IMR-90 (cell line): ENCODE measurements at regions not wholly inside any gene's neighbourhood (a gene's known extent, or its start where the extent isn't known, plus 50 kb on each side); places are given as distances from the start of the nearest gene placed in this dataset.

Source experiments
- ATAC-seq: fragments of 200-7000 bp; cut with Tn5 transposase; 2 replicates; pipeline ENCODE4 v1.9.1; 2020; ENCODE audit warnings: low read depth, mild to moderate bottlenecking, moderate library complexity
- BruUV-seq: library from RNA; stranded (reverse); fragments of 400-500 nt; replicated peaks from 2 replicates; lab custom pipeline; 2021; lab: Mats Ljungman, UMichigan
- CTCF ChIA-PET: fragments of 300-600 bp; formaldehyde crosslinking; extraction: SDS; loops from one replicate; lab custom pipeline; 2021; ENCODE audit warnings: antibody characterized with exemption; lab: Yijun Ruan, JAX
- POLR2A ChIA-PET: fragments of 300-600 bp; sonication (Branson Sonifier 250); formaldehyde crosslinking; loops from one replicate; lab custom pipeline; 2022; ENCODE audit warnings: antibody characterized with exemption; ENCODE audit not compliant: unreplicated experiment; lab: Charles Lee
- DNase-seq: peaks from one replicate; pipeline ENCODE4 v3.0.0; 2013
- H2AFZ ChIP-seq: replicated peaks from 2 replicates; pipeline ENCODE3; 2013; ENCODE audit warnings: low read length, mild to moderate bottlenecking; ENCODE audit not compliant: poor library complexity
- H2AK5ac ChIP-seq: 2 replicates; pipeline ENCODE4 v1.6.1; 2013; ENCODE audit warnings: low read depth, low read length, inconsistent platforms
- H2AK9ac ChIP-seq: replicated peaks from 2 replicates; pipeline ENCODE3; 2013; ENCODE audit warnings: mild to moderate bottlenecking, low read depth, low read length, moderate library complexity; ENCODE audit not compliant: poor library complexity
- H2BK120ac ChIP-seq: 2 replicates; pipeline ENCODE4 v1.6.1; 2013; ENCODE audit warnings: low read depth, low read length, inconsistent platforms
- H2BK15ac ChIP-seq: 3 replicates; pipeline ENCODE4 v1.6.1; 2013; ENCODE audit warnings: low read depth, low read length, inconsistent platforms
- H2BK20ac ChIP-seq: 2 replicates; pipeline ENCODE4 v1.6.1; 2013; ENCODE audit warnings: low read depth, mild to moderate bottlenecking, inconsistent platforms, low read length, moderate library complexity
- H2BK5ac ChIP-seq: 2 replicates; pipeline ENCODE4 v1.6.1; 2013; ENCODE audit warnings: mild to moderate bottlenecking, low read depth, low read length, inconsistent platforms; ENCODE audit not compliant: poor library complexity, severe bottlenecking
- H3K14ac ChIP-seq: replicated peaks from 2 replicates; pipeline ENCODE4 v1.6.1; 2013; ENCODE audit warnings: low read depth, low read length, inconsistent platforms
- H3K18ac ChIP-seq: 2 replicates; pipeline ENCODE4 v1.6.1; 2013; ENCODE audit warnings: low read depth, low read length, control low read depth
- H3K23ac ChIP-seq: 2 replicates; pipeline ENCODE4 v1.6.1; 2013; ENCODE audit warnings: low read depth, low read length, inconsistent platforms
- H3K27ac ChIP-seq: 2 replicates; pipeline ENCODE4 v1.5.1; 2013; ENCODE audit warnings: mild to moderate bottlenecking, control low read depth, low read length; ENCODE audit not compliant: insufficient read depth
- H3K27me3 ChIP-seq: 2 replicates; pipeline ENCODE4 v1.6.1; 2013; ENCODE audit warnings: low read length; ENCODE audit not compliant: control insufficient read depth, insufficient read depth
- H3K36me3 ChIP-seq: 2 replicates; pipeline ENCODE4 v1.6.1; 2013; ENCODE audit warnings: low read length, mixed read lengths; ENCODE audit not compliant: control insufficient read depth, insufficient read depth
- H3K4ac ChIP-seq: 2 replicates; pipeline ENCODE4 v1.6.1; 2013; ENCODE audit warnings: low read depth, low read length, inconsistent platforms
- H3K4me1 ChIP-seq: 2 replicates; pipeline ENCODE4 v1.6.1; 2013; ENCODE audit warnings: low read length, mixed read lengths; ENCODE audit not compliant: control insufficient read depth, insufficient read depth
- H3K4me2 ChIP-seq: 2 replicates; pipeline ENCODE4 v1.6.1; 2013; ENCODE audit warnings: low read depth, mild to moderate bottlenecking, control low read depth, low read length, moderate library complexity
- H3K4me3 ChIP-seq: 2 replicates; pipeline ENCODE4 v1.5.1; 2013; ENCODE audit warnings: low read depth, mild to moderate bottlenecking, control low read depth, low read length, moderate library complexity; ENCODE audit not compliant: insufficient read depth
- H3K56ac ChIP-seq: 2 replicates; pipeline ENCODE4 v1.6.1; 2013; ENCODE audit warnings: low read length, inconsistent platforms; ENCODE audit not compliant: insufficient read depth; ENCODE audit errors: extremely low read depth
- H3K79me1 ChIP-seq, 2 experiments: 2 replicates each; pipeline ENCODE4 v1.6.1; 2013; ENCODE audit warnings: low read length in 2 of 2, inconsistent platforms in 1 of 2, low read depth in 1 of 2
- H3K9ac ChIP-seq: 2 replicates; pipeline ENCODE4 v1.6.1; 2013; ENCODE audit warnings: low read depth, low read length, control low read depth
- H3K9me1 ChIP-seq: 2 replicates; pipeline ENCODE4 v1.6.1; 2013; ENCODE audit warnings: low read length, inconsistent platforms; ENCODE audit not compliant: insufficient read depth
- H3K9me3 ChIP-seq: 2 replicates; pipeline ENCODE4 v1.6.1; 2013; ENCODE audit warnings: low read length; ENCODE audit not compliant: control insufficient read depth, insufficient read depth
- H4K20me1 ChIP-seq: 2 replicates; pipeline ENCODE4 v1.6.1; 2013; ENCODE audit warnings: low read length, inconsistent platforms; ENCODE audit not compliant: insufficient read depth
- H4K5ac ChIP-seq: 2 replicates; pipeline ENCODE4 v1.6.1; 2013; ENCODE audit warnings: mild to moderate bottlenecking, low read depth, low read length, control low read depth
- H4K8ac ChIP-seq, 2 experiments: 2 replicates each; pipeline ENCODE4 v1.6.1; 2013; ENCODE audit warnings: low read depth in 2 of 2, low read length in 2 of 2, control low read depth in 1 of 2, inconsistent platforms in 1 of 2
- H4K91ac ChIP-seq: 2 replicates; pipeline ENCODE4 v1.6.1; 2013; ENCODE audit warnings: low read depth, low read length, inconsistent platforms; ENCODE audit not compliant: insufficient read depth
- BHLHE40 ChIP-seq: fragments of 150-350 bp; IDR thresholded peaks from 2 replicates; pipeline ENCODE4 v1.6.1; 2016; ENCODE audit warnings: mild to moderate bottlenecking, low read depth, low read length
- CEBPB ChIP-seq: IDR thresholded peaks from 2 replicates; pipeline ENCODE4 v1.6.1; 2012; ENCODE audit warnings: low read depth, low read length, improper control_type of control experiment
- CTCF ChIP-seq: conservative IDR thresholded peaks from 2 replicates; pipeline ENCODE4 v1.5.1; 2012; ENCODE audit warnings: mild to moderate bottlenecking, low read depth, low read length, improper control_type of control experiment
- MXI1 ChIP-seq: IDR thresholded peaks from 2 replicates; pipeline ENCODE4 v1.6.1; 2012; ENCODE audit warnings: low read depth, mild to moderate bottlenecking, low read length, moderate library complexity, borderline replicate concordance
- whole genome bisulfite sequencing, 2 experiments: methylation state at CpG; one replicate each; pipeline versions ENCODE4 v1.1.5 to v1.1.7; 2013; ENCODE audit warnings: missing lambda C conversion rate in 2 of 2; ENCODE audit not compliant: insufficient read length in 1 of 2; ENCODE audit errors: extremely low coverage in 2 of 2; 5-methylcytosine and 5-hydroxymethylcytosine counted together
- dilution Hi-C: fragments of 300-500 bp; cut with HindIII; formaldehyde crosslinking; loops from one replicate; pipeline ENCODE4 v1.14.3; 2018; ENCODE audit warnings: low sequenced_read_pairs; ENCODE audit not compliant: unreplicated experiment
- in situ Hi-C: fragments of 300-500 bp; cut with MboI; formaldehyde crosslinking; loops from 3 replicates; pipeline ENCODE4 v1.14.3; 2019; ENCODE audit warnings: low sequenced_read_pairs, inconsistent platforms, mixed read lengths
- intact Hi-C: fragments of 100-400 bp; cut with micrococcal nuclease; formaldehyde crosslinking; loops from 2 replicates; pipeline ENCODE4 v1.10.0; 2022
- TF ChIP-seq, protein P1 (sequence below): fragments of 150-350 bp; IDR thresholded peaks from 2 replicates; pipeline ENCODE4 v1.6.1; 2017; ENCODE audit warnings: mild to moderate bottlenecking, antibody characterized with exemption, low read length, low read depth

DNA sequence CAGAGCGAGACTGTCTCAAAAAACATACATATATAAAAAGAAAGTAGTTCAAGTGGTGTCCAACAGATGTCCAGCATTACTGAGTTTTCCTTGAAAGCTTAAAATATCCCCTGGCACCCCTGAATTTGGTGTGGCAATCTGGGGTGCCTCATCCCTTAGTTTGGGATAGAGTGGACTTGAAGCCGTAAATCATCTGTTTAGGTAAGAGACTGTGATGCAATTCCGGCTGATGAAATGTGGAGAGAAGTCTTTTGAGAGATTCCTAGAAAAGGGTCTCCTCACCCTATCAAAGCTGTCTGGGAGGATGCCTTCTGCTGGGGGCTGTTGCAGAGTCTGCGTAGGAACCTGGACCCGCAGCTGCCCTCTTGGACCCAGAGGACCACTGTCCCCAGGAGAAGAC, 408.0 kb downstream of the RPS24 start:
- Histone ChIP-seq H2BK120ac (no peak overlapping the region), H2BK20ac (no peak overlapping the region), H3K9ac (no peak overlapping the region), H4K8ac (peak overlapping the region in 1 of 2 experiments; percentile 47; a peak in 1 of 4 replicates), H2BK15ac (no peak overlapping the region; the same call in 2 of the 3 replicates), H3K4ac (no peak overlapping the region), H3K36me3 (no peaks in the 10 kb centered on the region), H3K18ac (no peak overlapping the region), H2BK5ac (no peak overlapping the region), H4K91ac (no peak overlapping the region), H2AFZ (no peak overlapping the region), H3K27me3 (peaks cover 2% of the 10 kb centered on the region; the same call in 1 of the 2 replicates), H4K20me1 (no peaks in the 10 kb centered on the region; the same call in 1 of the 2 replicates), H3K9me3 (no peaks in the 10 kb centered on the region), H3K4me2 (no peak overlapping the region), H4K5ac (no peak overlapping the region), H3K4me3 (no peak overlapping the region), H3K23ac (no peak overlapping the region), H3K79me1 (no peaks in the 10 kb centered on the region; a peak in 1 of 4 replicates), H2AK9ac (peak overlapping the region; percentile 65), H3K14ac (0 out of 2 replicates have a peak overlapping the region, but pooled peaks have one; percentile 29), H3K27ac (no peak overlapping the region), H2AK5ac (no peak overlapping the region; the same call in 1 of the 2 replicates), H3K4me1 (peaks cover 5% of the 10 kb centered on the region), H3K56ac (no peak overlapping the region), H3K9me1 (peaks cover 14% of the 10 kb centered on the region)
- dilution Hi-C loops, result no loop called here
- intact Hi-C loops, result no loop called here
- WGBS, 2 experiments, result no CpG with 5 or more reads among the region's 5 CpGs
- TF ChIP-seq BHLHE40 (no peak), MXI1 (no peak), CTCF (no peak), CEBPB (peak; percentile 32; the same call in 1 of the 2 replicates)
- TF ChIP-seq, protein P1, sequence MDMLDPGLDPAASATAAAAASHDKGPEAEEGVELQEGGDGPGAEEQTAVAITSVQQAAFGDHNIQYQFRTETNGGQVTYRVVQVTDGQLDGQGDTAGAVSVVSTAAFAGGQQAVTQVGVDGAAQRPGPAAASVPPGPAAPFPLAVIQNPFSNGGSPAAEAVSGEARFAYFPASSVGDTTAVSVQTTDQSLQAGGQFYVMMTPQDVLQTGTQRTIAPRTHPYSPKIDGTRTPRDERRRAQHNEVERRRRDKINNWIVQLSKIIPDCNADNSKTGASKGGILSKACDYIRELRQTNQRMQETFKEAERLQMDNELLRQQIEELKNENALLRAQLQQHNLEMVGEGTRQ, result no peak
- in situ Hi-C loops, result no loop called here
- BruUV-seq, result no TSS peak
- ChIA-PET CTCF (no interaction called here), POLR2A (no interaction called here)
- DNase-seq, result no peak
- no peak for ATAC-seq
